HG03520 (cell line): ENCODE measurements at regions not wholly inside any gene's neighbourhood (a gene's known extent, or its start where the extent isn't known, plus 50 kb on each side); places are given as distances from the start of the nearest gene placed in this dataset.
"Not testable (repeated sequence)": the region's sequence is repeated elsewhere in the genome, so short reads cannot be mapped to it uniquely, and the experiment has no call there.

ENCODE experiments used
- ATAC-seq: cut with Tn5 transposase; IDR thresholded peaks from one replicate; pipeline ENCODE4 v1.9.1; 2021; ENCODE audit warnings: mild to moderate bottlenecking, moderate library complexity; ENCODE audit not compliant: unreplicated experiment

GRCh38 chr15:96052154-96052553 lies 278.3 kb upstream of the NR2F2 start:
- ATAC-seq, result no peak

DNA sequence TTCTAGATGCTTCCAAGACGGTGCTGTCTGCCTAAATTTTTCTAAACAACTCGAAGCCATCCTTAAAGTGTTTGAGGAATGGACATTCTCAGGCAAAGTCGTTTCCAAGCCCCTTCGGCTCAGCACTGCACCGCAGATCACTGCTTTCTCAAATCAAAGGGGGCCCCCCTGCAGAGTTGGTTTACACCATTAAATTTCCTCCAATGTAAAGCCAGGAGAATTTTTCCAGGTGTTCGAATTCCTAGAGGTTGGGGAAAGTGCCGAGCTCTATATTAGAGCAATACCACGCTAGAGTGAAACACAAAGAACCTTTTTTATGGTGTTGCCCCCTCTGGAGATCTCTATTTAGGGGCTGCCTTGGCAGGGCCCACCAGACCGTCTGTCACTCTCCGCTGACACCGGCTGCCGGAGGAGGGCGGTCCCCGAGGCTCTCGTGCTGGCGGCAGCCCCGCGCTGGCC lies 277.9 kb upstream of the NR2F2 start:
- ATAC-seq, result no peak

GRCh38 chr15:96053031-96053780 lies 277.3 kb upstream of the NR2F2 start:
- no peak for ATAC-seq

DNA sequence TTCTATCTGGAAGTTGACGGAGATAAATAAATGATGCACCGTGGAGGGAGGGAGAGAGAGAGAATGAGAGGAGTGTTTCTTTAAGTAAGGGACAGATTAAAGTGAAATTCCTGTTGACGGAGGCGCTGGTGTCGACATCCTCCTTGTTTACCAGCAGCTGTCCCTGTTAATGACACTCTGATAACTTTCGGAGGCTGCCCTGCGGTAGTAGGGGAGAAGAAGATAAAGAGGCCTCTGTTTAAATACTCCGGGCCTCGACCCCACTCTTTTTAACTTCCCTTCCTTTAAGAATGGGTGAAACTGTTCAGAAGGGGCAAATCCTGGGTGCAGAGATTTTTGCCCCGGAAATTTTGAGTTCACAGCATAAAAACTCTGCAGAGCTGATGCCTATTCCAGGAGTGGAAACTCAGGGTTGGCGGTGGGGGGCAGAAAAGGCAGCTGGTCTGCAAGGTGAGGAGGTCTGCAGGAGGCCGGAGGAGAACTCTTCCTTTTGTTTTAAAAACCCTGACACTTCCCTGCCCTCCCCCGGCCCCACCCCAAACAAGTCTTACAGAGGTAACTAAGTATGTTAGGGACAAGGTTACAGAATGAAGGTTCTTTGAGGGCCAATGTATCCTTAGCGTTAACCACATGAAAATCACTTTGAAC lies 276.6 kb upstream of the NR2F2 start:
- ATAC-seq, result no peak

DNA sequence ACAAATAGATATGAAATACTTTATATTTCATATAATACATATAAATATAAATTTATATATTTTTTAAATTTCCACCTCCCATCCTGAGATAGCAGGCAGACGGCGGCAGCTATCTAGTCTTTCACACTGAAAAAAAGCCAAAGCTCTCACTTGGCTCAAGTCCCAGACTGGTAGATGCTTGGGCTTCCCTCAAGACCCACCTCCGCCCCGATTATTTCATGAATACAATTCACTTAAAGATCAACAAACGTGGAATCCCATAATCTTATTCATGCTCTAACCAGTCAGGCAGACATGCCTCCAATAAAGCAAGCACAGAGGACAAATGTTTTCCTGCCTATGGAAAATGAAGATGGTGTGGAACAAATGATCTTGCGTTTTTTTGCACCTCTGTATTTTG lies 275.9 kb upstream of the NR2F2 start:
- ATAC-seq, result no peak

DNA sequence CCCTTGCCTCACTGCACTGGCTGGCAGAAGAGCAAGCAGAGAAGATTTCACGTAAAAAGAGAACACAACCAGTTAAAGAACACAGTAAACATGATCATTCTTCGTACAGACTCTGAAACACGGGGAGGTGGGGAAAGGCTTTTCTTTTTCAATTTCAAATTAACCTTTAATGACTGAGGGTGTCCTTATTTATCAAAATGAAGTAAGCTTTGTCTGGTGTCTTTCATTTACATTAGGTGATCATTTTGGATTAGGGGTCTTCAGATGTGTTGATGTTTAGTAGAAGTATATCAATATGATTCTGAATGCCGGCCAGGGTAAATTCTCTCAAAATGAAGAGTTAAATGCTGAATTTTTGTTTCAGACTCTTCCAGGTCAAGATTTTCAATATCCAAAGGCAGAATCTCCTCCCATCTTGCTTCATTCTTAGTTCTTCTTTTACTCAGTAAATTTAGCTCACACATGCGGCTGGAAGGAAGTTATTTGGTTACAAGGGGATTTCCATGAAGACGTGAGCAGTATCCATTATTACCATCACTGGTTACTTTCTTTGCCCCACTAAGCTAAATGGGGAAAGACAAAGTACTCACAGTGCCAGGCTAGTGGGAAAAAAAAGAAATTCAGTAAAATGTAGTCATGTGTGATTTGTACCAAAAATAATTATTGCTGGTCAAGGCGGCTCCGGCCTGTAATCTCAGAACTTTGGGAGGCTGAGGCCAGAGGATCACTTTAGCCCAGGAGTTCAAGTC lies 272.2 kb upstream of the NR2F2 start:
- peak; percentile 55 for ATAC-seq

DNA sequence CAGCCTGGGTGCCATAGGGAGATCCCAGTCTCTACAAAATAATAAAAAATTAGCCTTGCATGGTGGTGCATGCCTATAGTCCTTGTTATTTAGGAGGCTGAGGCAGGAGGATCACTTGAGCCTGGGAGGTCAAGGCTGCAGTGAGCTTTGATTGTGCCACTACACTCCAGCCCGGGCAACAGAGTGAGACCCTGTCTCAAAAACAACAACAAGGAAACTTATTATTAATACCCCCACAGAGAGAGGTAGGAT lies 271.7 kb upstream of the NR2F2 start:
- not testable (repeated sequence) for ATAC-seq

DNA sequence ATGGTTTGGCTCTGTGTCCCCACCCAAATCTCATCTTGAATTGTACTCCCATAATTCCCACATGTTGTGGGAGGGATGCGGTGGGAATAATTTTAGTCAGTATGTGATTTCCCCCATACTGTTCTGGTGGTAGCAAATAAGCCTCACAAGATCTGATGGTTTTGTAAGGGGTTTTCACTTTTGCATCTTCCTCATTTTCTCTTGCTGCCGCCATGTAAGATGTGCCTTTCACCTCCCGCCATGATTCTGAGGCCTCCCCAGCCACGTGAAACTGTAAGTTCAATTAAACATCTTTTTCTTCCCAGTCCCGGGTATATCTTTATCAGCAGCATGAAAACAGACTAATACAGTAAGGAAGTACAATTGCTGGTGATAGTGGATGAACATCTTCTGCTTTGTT lies 269.9 kb upstream of the NR2F2 start:
- not testable (repeated sequence) for ATAC-seq

DNA sequence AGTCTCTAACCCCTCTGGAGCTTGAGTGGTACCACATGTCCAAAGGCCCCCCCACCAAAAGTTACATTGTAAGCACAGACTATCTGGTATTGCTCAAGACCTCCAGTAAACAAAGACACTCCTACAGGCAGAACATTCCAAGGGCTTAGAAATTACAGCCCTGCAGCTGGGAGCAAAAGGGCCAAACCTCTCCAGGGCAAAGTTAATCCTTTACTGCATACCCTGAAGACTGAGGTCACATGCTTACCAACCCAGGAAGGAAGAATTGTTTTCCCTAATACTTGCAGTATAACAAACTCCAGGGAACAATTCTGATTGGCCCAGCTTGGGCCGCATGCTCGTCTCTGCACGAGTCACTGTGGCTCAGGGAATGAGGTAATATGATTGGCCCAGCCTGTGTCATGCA lies 266.1 kb upstream of the NR2F2 start:
- no peak for ATAC-seq

DNA sequence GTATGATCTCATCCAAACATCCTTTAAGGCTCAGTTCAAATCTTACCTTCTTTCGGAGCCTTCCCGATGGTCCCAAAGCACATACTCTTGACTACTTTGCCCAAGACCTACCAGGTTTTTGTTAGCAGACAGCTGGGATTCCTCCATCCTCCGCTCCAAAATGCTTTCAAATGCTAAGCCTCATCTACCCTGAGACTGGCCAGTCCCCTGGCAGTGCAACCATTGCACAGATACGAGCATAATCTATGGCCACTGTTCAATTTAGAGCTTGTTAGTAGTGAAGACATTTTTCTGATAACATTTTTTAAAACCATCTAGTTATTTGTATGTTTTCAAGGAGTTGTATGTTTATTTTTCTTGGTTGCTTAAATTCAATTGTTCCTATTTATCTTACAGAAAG lies 264.4 kb upstream of the NR2F2 start:
- no peak for ATAC-seq

- ATAC-seq, result no peak
Observed at GRCh38 chr15:96066852-96067495, 263.5 kb upstream of the NR2F2 start.

GRCh38 chr15:96067677-96068076 lies 262.8 kb upstream of the NR2F2 start:
- no peak for ATAC-seq

- no peak for ATAC-seq
Observed at GRCh38 chr15:96068897-96069296, 261.6 kb upstream of the NR2F2 start.

- ATAC-seq, result no peak
Observed at GRCh38 chr15:96070636-96071035, 259.9 kb upstream of the NR2F2 start.

DNA sequence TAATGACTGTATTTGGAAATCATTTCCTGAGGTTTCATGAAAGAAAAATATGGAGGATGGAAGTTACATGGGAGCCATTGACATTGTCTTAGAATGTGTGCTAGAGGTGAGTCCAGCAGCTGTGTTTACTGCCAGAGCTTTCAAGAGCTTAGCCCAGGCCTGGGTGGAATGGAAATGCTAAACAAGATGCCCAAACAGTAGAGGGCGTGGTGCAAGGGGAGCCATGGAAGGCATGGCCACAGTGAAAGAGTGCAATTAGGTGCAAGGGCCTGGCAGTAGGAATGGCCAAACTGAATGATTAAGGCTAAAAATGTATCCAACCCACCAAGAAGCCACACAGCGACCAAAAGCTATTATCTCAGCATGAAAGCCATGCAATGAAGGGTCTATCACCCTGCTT lies 257.7 kb upstream of the NR2F2 start:
- ATAC-seq, result no peak

- ATAC-seq, result no peak
Observed at GRCh38 chr15:96073908-96074307, 256.6 kb upstream of the NR2F2 start.

GRCh38 chr15:96075895-96076294 lies 254.6 kb upstream of the NR2F2 start:
- no peak for ATAC-seq

GRCh38 chr15:96076350-96076749 lies 254.2 kb upstream of the NR2F2 start:
- ATAC-seq, result no peak

DNA sequence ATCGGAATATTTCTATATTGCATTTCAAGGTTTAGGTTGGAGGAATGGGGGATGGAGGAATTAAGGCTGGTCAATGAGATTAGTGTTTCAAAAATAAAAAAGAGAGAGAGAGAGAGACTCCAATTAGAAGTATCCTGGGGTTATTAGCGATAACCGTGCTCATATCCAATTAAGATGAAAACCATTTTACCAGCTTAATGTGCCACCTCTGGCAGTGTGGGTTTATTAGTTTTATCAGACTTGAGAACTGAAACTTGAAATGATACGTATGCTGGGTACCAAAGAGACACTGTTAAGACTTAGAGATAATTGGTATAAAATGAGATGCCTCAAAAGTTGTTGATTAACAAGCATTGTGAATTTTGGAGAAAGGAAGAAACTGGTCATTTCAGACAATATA lies 251.5 kb upstream of the NR2F2 start:
- ATAC-seq, result no peak

- no peak for ATAC-seq
Observed at GRCh38 chr15:96079882-96080281, 250.6 kb upstream of the NR2F2 start.

GRCh38 chr15:96086164-96086563 lies 244.3 kb upstream of the NR2F2 start:
- no peak for ATAC-seq
